Trophoblast cell (in vitro differentiated cells and primary cell): ENCODE measurements at regions not wholly inside any gene's neighbourhood (a gene's known extent, or its start where the extent isn't known, plus 50 kb on each side); places are given as distances from the start of the nearest gene placed in this dataset.

Source experiments
- DNase-seq, 2 donors: peaks; one replicate each; pipeline ENCODE4 v3.0.0-alpha.2; 2016
- H2AFZ ChIP-seq: 2 replicates; pipeline ENCODE4 v1.6.1; 2013; ENCODE audit warnings: low read length, moderate library complexity, mild to moderate bottlenecking; ENCODE audit not compliant: insufficient read depth, poor library complexity
- H2AK5ac ChIP-seq: 2 replicates; pipeline ENCODE4 v1.6.1; 2013; ENCODE audit warnings: mild to moderate bottlenecking, low read length
- H2BK120ac ChIP-seq: 2 replicates; pipeline ENCODE4 v1.6.1; 2013; ENCODE audit warnings: low read length, mild to moderate bottlenecking, moderate library complexity; ENCODE audit not compliant: insufficient read depth, poor library complexity
- H2BK12ac ChIP-seq: 2 replicates; pipeline ENCODE4 v1.6.1; 2013; ENCODE audit warnings: mild to moderate bottlenecking, low read length, moderate library complexity
- H2BK5ac ChIP-seq: 2 replicates; pipeline ENCODE4 v1.6.1; 2013; ENCODE audit warnings: low read length, low read depth, moderate library complexity, mild to moderate bottlenecking; ENCODE audit not compliant: poor library complexity
- H3K14ac ChIP-seq: 2 replicates; pipeline ENCODE4 v1.6.1; 2013; ENCODE audit warnings: mild to moderate bottlenecking, low read length
- H3K18ac ChIP-seq: 2 replicates; pipeline ENCODE4 v1.6.1; 2013; ENCODE audit warnings: mild to moderate bottlenecking, low read length
- H3K23ac ChIP-seq: 2 replicates; pipeline ENCODE4 v1.6.1; 2013; ENCODE audit warnings: low read length
- H3K27ac ChIP-seq: 2 replicates; pipeline ENCODE4 v1.5.1; 2013; ENCODE audit warnings: low read depth, mild to moderate bottlenecking, inconsistent platforms, low read length, moderate library complexity
- H3K27me3 ChIP-seq: 2 replicates; pipeline ENCODE4 v1.6.1; 2013; ENCODE audit warnings: inconsistent platforms, mild to moderate bottlenecking, low read length, moderate library complexity; ENCODE audit not compliant: insufficient read depth
- H3K36me3 ChIP-seq, 2 experiments: 1 replicate in 1 of 2; 2 replicates in 1 of 2; pipeline ENCODE4 v1.6.1; 2013; ENCODE audit warnings: low read length in 2 of 2, mild to moderate bottlenecking in 2 of 2, moderate library complexity in 1 of 2; ENCODE audit not compliant: insufficient read depth in 2 of 2, control insufficient read depth in 1 of 2
- H3K4ac ChIP-seq: 2 replicates; pipeline ENCODE4 v1.6.1; 2013; ENCODE audit warnings: low read depth, mild to moderate bottlenecking, low read length, moderate library complexity
- H3K4me1 ChIP-seq, 2 experiments: 1 replicate in 1 of 2; 2 replicates in 1 of 2; pipeline ENCODE4 v1.6.1; 2013; ENCODE audit warnings: low read length in 2 of 2, mild to moderate bottlenecking in 2 of 2, moderate library complexity in 1 of 2; ENCODE audit not compliant: insufficient read depth in 2 of 2, control insufficient read depth in 1 of 2
- H3K4me2 ChIP-seq: 2 replicates; pipeline ENCODE4 v1.6.1; 2013; ENCODE audit warnings: inconsistent platforms, mild to moderate bottlenecking, low read length, moderate library complexity
- H3K4me3 ChIP-seq: 2 replicates; pipeline ENCODE4 v1.5.1; 2013; ENCODE audit warnings: mild to moderate bottlenecking, low read depth, low read length, inconsistent platforms
- H3K79me1 ChIP-seq: one replicate; pipeline ENCODE4 v1.6.1; 2013; ENCODE audit warnings: low read length
- H3K79me2 ChIP-seq: 2 replicates; pipeline ENCODE4 v1.6.1; 2013; ENCODE audit warnings: low read length, mild to moderate bottlenecking; ENCODE audit not compliant: control insufficient read depth, insufficient read depth, poor library complexity
- H3K9ac ChIP-seq: 2 replicates; pipeline ENCODE4 v1.6.1; 2013; ENCODE audit warnings: mild to moderate bottlenecking, low read length
- H3K9me3 ChIP-seq: 2 replicates; pipeline ENCODE4 v1.6.1; 2013; ENCODE audit warnings: low read depth, mild to moderate bottlenecking, control low read depth, inconsistent platforms, low read length; ENCODE audit not compliant: insufficient read depth
- H4K12ac ChIP-seq: 2 replicates; pipeline ENCODE4 v1.6.1; 2013; ENCODE audit warnings: low read depth, mild to moderate bottlenecking, low read length, moderate library complexity
- H4K8ac ChIP-seq: 2 replicates; pipeline ENCODE4 v1.6.1; 2013; ENCODE audit warnings: low read depth, mild to moderate bottlenecking, low read length, moderate library complexity
- H4K91ac ChIP-seq: one replicate; pipeline ENCODE4 v1.6.1; 2013; ENCODE audit warnings: low read depth, mild to moderate bottlenecking, low read length, moderate library complexity
- WGBS: extraction: QIAGEN DNeasy Blood & Tissue Kit; methylation state at CpG from one replicate; pipeline ENCODE4 v1.1.7; 2013; ENCODE audit warnings: missing lambda C conversion rate; ENCODE audit not compliant: insufficient read length, insufficient coverage; ENCODE audit errors: extremely low coverage; 5-methylcytosine and 5-hydroxymethylcytosine counted together

DNA sequence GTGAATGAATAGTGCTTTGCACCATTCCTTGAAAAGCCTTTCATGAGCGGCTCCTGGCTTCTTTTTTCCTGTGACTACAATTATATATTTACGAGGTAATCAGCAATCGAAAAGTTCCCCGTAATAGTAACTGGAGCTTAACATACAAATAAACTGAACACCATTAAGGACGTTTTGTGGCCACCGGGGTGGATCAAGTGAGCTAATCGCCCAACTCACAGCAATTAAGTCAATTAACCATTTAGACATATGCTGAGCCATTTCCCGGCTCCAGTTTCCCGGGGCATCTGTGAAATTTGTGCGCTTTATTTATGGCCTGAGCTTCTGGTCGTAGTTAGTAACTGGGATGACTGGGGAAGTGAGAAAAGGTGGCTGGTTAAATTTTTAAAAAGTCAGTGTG lies 465.2 kb downstream of the MIAT start:
- Histone ChIP-seq H3K79me2 (no peaks in the 10 kb centered on the region), H3K23ac (no peak overlapping the region), H2BK12ac (no peak overlapping the region), H3K4ac (no peak overlapping the region), H2BK120ac (no peak overlapping the region), H3K4me2 (no peak overlapping the region), H3K4me1 (no peaks in the 10 kb centered on the region), H3K18ac (no peak overlapping the region), H4K8ac (no peak overlapping the region), H4K91ac (no peak overlapping the region), H4K12ac (no peak overlapping the region), H3K27ac (no peak overlapping the region), H3K9me3 (no peaks in the 10 kb centered on the region), H3K27me3 (peaks cover 2% of the 10 kb centered on the region), H3K14ac (no peak overlapping the region), H3K79me1 (no peaks in the 10 kb centered on the region), H2AFZ (no peak overlapping the region), H2BK5ac (no peak overlapping the region), H3K9ac (peak overlapping the region; percentile 29), H3K4me3 (no peak overlapping the region), H3K36me3 (no peaks in the 10 kb centered on the region), H2AK5ac (no peak overlapping the region)
- WGBS, result no CpG with 5 or more reads among the region's 11 CpGs
- no peak for DNase-seq

DNA sequence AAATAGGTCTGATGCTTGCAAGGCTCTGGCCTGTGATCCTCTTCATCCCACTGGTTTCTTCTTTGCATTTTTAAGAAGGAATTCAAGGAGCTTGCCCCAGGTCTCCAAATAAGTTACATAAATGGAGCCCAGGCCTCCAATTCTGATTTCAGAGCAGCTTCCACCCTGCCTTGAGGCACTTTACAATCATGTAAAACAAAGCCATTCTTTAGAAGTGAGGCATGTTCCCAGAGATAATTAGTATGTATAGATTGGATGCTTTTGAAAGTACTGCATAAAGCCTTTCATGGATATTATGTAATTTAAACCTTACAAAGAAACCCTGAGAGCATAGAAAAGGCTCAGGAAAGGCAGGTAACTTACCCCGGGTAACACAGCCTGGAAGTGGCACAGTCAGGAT lies 466.5 kb downstream of the MIAT start:
- Histone ChIP-seq H3K36me3 (no peaks in the 10 kb centered on the region), H3K4me2 (no peak overlapping the region), H3K14ac (no peak overlapping the region), H2BK5ac (peak overlapping the region; percentile 15), H3K4me1 (no peaks in the 10 kb centered on the region), H2BK12ac (no peak overlapping the region), H4K12ac (no peak overlapping the region), H3K79me2 (no peaks in the 10 kb centered on the region), H3K27ac (no peak overlapping the region), H2AFZ (no peak overlapping the region), H3K27me3 (no peaks in the 10 kb centered on the region), H3K9me3 (no peaks in the 10 kb centered on the region), H3K18ac (no peak overlapping the region), H3K23ac (no peak overlapping the region), H3K4me3 (no peak overlapping the region), H3K79me1 (no peaks in the 10 kb centered on the region), H4K91ac (no peak overlapping the region), H3K9ac (no peak overlapping the region), H2AK5ac (no peak overlapping the region), H3K4ac (no peak overlapping the region), H4K8ac (no peak overlapping the region), H2BK120ac (no peak overlapping the region)
- WGBS, result no CpG with 5 or more reads among the region's 1 CpG
- DNase-seq, result no peak

DNA sequence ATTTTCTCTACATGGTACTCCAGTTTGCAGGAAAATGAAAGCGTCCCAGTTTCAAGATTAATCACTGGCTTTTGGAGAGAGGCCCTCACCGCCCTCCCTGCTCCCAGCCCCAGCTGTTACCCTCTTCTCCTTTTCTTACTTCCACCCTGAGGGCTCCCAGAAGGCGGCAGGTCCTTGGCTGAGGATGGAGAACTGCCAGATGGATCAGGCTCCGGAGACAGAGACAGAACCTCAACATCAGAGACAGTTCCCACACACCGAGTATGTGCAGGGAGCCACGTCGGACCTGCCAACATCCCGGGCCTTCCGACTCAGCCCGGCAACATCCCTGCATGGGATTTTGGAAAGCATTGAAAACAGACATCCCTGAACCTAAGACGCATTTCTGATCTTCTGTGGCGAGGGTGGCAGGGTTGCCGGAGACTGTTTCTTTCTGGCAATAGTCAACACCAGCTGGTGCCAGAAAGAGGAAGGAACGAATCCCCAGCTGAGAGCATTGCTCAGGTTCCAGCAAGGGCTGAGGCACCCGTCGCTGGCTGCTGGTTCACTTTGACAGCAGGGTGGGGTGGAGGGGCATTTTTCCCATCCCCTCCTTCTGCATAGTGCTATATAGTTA lies 467.1 kb downstream of the MIAT start:
- no peak overlapping the region for H2AK5ac ChIP-seq
- no peak overlapping the region for H3K18ac ChIP-seq
- H3K4me1 ChIP-seq, result no peaks in the 10 kb centered on the region
- H4K8ac ChIP-seq, result no peak overlapping the region
- H3K23ac ChIP-seq, result no peak overlapping the region
- H3K4me3 ChIP-seq, result no peak overlapping the region
- no peak overlapping the region for H2BK120ac ChIP-seq
- no peak overlapping the region for H3K4ac ChIP-seq
- no peak overlapping the region for H4K91ac ChIP-seq
- no peaks in the 10 kb centered on the region for H3K79me2 ChIP-seq
- WGBS, result no CpG with 5 or more reads among the region's 16 CpGs
- no peak overlapping the region for H4K12ac ChIP-seq
- no peak overlapping the region for H3K27ac ChIP-seq
- no peaks in the 10 kb centered on the region for H3K27me3 ChIP-seq
- H3K9me3 ChIP-seq, result no peaks in the 10 kb centered on the region
- H2BK12ac ChIP-seq, result no peak overlapping the region
- H3K9ac ChIP-seq, result no peak overlapping the region
- no peaks in the 10 kb centered on the region for H3K79me1 ChIP-seq
- H2BK5ac ChIP-seq, result peak overlapping the region; percentile 15
- no peak overlapping the region for H2AFZ ChIP-seq
- H3K36me3 ChIP-seq, result no peaks in the 10 kb centered on the region
- no peak overlapping the region for H3K4me2 ChIP-seq
- peak in 1 of 2 donors; percentile 7 for DNase-seq
- H3K14ac ChIP-seq, result no peak overlapping the region

DNA sequence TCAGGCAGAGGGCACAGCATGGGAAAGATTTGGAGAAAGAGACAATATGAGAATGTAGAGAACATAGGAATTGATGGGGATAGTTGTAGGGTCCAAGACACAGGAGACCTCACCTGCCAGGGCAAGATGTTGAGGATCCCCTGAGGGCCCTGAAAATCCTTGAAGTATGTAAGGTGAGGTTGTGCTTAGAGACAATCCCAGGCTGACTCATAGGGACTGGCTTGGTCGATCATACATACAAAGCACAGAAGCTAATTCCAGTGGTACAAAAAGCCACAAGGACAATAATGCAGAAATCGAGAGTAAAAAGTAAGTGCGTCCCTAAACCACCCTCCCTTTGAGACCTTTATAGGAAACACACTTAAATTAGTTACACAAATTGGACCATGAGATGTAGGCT lies 468.2 kb downstream of the MIAT start:
- Histone ChIP-seq H3K18ac (no peak overlapping the region), H3K9me3 (no peaks in the 10 kb centered on the region), H2AK5ac (no peak overlapping the region), H3K36me3 (no peaks in the 10 kb centered on the region), H2BK12ac (no peak overlapping the region), H3K27ac (no peak overlapping the region), H2AFZ (no peak overlapping the region), H3K4me1 (no peaks in the 10 kb centered on the region), H3K14ac (no peak overlapping the region), H3K27me3 (no peaks in the 10 kb centered on the region), H3K23ac (no peak overlapping the region), H3K4ac (no peak overlapping the region), H2BK5ac (no peak overlapping the region), H4K8ac (no peak overlapping the region), H4K91ac (no peak overlapping the region), H3K79me2 (no peaks in the 10 kb centered on the region), H3K9ac (no peak overlapping the region), H4K12ac (no peak overlapping the region), H3K4me3 (no peak overlapping the region), H3K4me2 (no peak overlapping the region), H2BK120ac (no peak overlapping the region), H3K79me1 (no peaks in the 10 kb centered on the region)
- WGBS, result no CpG with 5 or more reads among the region's 3 CpGs
- DNase-seq, result no peak
